Motor neuron (in vitro differentiated cells): ENCODE measurements at regions not wholly inside any gene's neighbourhood (a gene's known extent, or its start where the extent isn't known, plus 50 kb on each side); places are given as distances from the start of the nearest gene placed in this dataset.

Source experiments
- ATAC-seq, 8 experiments: fragments of 200-7000 bp; cut with Tn5 transposase; replicated peaks in 6 of 8; 2 replicates each; pipeline ENCODE4 v1.8.0; 2021; ENCODE audit warnings: mild to moderate bottlenecking in 8 of 8, moderate library complexity in 8 of 8
- H3K27ac ChIP-seq, 2 donors: fragments of 250-450 bp; sonication (Bioruptor Pico); 2 replicates each; pipeline ENCODE4 v1.9.0; 2021; ENCODE audit warnings: antibody characterized with exemption in 2 of 2, mild to moderate bottlenecking in 2 of 2, moderate library complexity in 1 of 2
- H3K4me1 ChIP-seq, 2 donors: fragments of 250-450 bp; sonication (Bioruptor Pico); replicated peaks in 1 of 2; 2 replicates each; pipeline ENCODE4 v1.6.1; 2021; ENCODE audit warnings: antibody characterized with exemption in 2 of 2, mild to moderate bottlenecking in 2 of 2, moderate library complexity in 1 of 2
- H3K4me3 ChIP-seq, 5 donors: fragments of 250-450 bp; sonication (Bioruptor Pico); 2 replicates each; pipeline ENCODE4 v1.9.0; 2021; ENCODE audit warnings: antibody characterized with exemption in 5 of 5, mild to moderate bottlenecking in 5 of 5, moderate library complexity in 4 of 5
- WGBS, 10 experiments: fragments of 450-650 bp; shearing (Covaris generic); methylation state at CpG; one replicate each; pipeline ENCODE4 v1.0.0; 2022; 5-methylcytosine and 5-hydroxymethylcytosine counted together
- in situ Hi-C, 9 experiments: fragments of 400-800 bp; cut with MboI; loops; one replicate each; pipeline ENCODE4 v1.15.0; 2021; ENCODE audit warnings: low sequenced_read_pairs in 9 of 9, low pct_unique_long_range_greater_than_20kb in 2 of 9; ENCODE audit not compliant: unreplicated experiment in 9 of 9

DNA sequence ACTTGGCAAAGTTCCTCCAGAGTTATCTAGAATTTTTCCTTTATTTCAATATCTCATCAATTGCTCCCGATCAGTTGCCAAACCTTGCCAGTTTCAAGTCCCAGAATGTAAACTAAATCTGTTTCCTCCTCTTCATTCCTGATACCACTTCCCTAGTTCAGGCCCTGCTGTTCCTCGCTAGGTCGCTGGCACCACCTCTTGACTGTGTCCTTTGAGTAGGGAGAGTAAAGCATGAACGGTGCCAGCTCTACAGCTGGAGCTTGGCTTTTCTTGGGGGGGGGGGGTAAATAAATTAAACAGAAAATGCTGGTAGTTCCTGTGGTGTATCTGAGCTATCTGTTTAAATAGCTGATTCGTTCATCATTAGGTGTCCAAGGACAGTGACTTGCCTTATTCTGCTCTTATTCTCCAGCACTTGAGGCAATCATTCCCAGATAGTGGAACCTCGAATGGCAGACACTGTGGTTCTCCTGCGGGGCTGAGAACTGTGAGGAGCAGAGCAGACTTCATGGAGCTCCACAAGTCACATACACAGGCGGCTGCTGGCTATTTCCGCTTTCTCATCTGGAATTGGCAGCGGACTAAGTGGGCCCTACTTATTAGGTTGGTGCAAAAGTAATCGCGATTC lies 168.3 kb upstream of the FAT1 start:
- in situ Hi-C loops: no loop called here
- no peak overlapping the region for H3K27ac ChIP-seq
- ATAC-seq: no peak
- WGBS, 10 experiments: 72 to 96% (median 89%) methylated on average over 2 to 10 of the region's 12 CpGs
- H3K4me3 ChIP-seq: no peak overlapping the region
- peaks cover 5 to 14% of the 10 kb centered on the region in 2 donors for H3K4me1 ChIP-seq

DNA sequence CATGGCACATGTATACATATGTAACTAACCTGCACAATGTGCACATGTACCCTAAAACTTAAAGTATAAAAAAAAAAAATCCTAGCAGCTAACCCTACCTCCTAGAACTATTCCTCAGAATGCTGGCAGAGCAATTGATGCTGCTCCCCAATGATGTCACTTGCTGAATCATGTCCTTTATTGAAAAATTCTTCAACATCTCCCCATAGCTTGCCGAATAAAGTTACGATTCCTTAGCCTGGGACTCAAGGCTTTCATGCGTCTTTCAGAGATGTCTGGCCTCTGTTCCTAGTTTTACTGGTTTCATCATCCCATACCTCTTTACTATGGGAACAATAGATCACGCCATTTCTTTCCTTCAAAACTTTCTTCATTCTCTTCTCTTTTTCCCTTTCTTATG lies 174.7 kb upstream of the FAT1 start:
- Histone ChIP-seq H3K4me3 (no peak overlapping the region), H3K4me1 (no peaks in the 10 kb centered on the region), H3K27ac (no peak overlapping the region)
- 86 to 100% (median 93%) methylated on average over 2 to 4 of the region's 4 CpGs; no CpG with 5 or more reads in 3 of the 10 experiments for WGBS, 10 experiments
- ATAC-seq: no peak
- in situ Hi-C loops: no loop called here

GRCh38 chr4:186900232-186900900 lies 176.7 kb upstream of the FAT1 start:
- no peak overlapping the region for H3K27ac ChIP-seq
- WGBS, 10 experiments: 40 to 100% (median 84%) methylated on average over 1 to 8 of the region's 9 CpGs; no CpG with 5 or more reads in 2 of the 10 experiments
- in situ Hi-C loops: loop anchor here in 1 of 9 experiments (25.0 kb wide), 1 partner anchor 163 kb away; no protein-coding TSS in a partner anchor

GRCh38 chr4:186900984-186901383 lies 177.3 kb upstream of the FAT1 start:
- Histone ChIP-seq H3K4me3 (no peak overlapping the region), H3K27ac (no peak overlapping the region), H3K4me1 (peaks cover 0 to 3% of the 10 kb centered on the region in 2 donors)
- in situ Hi-C loops: loop anchor here in 1 of 9 experiments (25.0 kb wide), 1 partner anchor 164 kb away; no protein-coding TSS in a partner anchor
- WGBS, 10 experiments: 86 to 100% (median 95%) methylated on average over 1 to 3 of the region's 3 CpGs; no CpG with 5 or more reads in 1 of the 10 experiments
- ATAC-seq: no peak

More at GRCh38 chr4:186900232-186900900, 176.7 kb upstream of the FAT1 start:
- Histone ChIP-seq H3K4me3 (no peak overlapping the region), H3K4me1 (peaks cover 0 to 3% of the 10 kb centered on the region in 2 donors)
- ATAC-seq: peak in 3 of 8 experiments; percentile 29 to 37 (median 32)

DNA sequence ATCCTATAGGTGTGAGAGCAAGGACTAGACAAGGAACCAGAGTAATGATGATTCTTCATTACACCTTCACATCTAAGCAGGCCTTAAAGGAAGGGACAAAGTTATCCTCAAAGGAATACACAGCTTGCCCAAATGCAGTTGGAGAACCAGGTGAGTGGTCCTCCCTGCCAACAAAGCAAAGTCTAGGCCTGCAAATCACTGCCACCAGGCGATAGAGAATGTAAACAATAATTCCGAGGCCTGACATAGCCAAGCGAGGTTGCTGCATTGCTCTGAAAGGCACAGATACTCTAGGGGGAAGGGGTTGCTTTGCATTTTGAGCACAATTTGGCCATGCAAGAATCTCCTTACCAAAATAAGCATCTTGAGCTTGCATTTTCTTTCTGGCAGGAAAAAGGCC lies 178.2 kb upstream of the FAT1 start:
- H3K27ac ChIP-seq: no peak overlapping the region
- peaks cover 0 to 3% of the 10 kb centered on the region in 2 donors for H3K4me1 ChIP-seq
- peak in 1 of 8 experiments; percentile 31 for ATAC-seq
- in situ Hi-C loops: loop anchor here in 1 of 9 experiments (25.0 kb wide), 1 partner anchor 165 kb away; no protein-coding TSS in a partner anchor
- 40 to 100% (median 94%) methylated on average over 2 to 3 of the region's 3 CpGs; no CpG with 5 or more reads in 5 of the 10 experiments for WGBS, 10 experiments
- H3K4me3 ChIP-seq: no peak overlapping the region

- Histone ChIP-seq H3K4me1 (peaks cover 0 to 3% of the 10 kb centered on the region in 2 donors), H3K27ac (no peak overlapping the region), H3K4me3 (no peak overlapping the region)
- WGBS, 10 experiments: 20 to 97% (median 82%) methylated on average over 1 to 4 of the region's 4 CpGs; no CpG with 5 or more reads in 3 of the 10 experiments
- in situ Hi-C loops: loop anchor here in 1 of 9 experiments (25.0 kb wide), 1 partner anchor 165 kb away; no protein-coding TSS in a partner anchor
- ATAC-seq: peak in 2 of 8 experiments; percentile 11 to 27
These were observed 178.7 kb upstream of the FAT1 start for GRCh38 chr4:186902361-186902760.

DNA sequence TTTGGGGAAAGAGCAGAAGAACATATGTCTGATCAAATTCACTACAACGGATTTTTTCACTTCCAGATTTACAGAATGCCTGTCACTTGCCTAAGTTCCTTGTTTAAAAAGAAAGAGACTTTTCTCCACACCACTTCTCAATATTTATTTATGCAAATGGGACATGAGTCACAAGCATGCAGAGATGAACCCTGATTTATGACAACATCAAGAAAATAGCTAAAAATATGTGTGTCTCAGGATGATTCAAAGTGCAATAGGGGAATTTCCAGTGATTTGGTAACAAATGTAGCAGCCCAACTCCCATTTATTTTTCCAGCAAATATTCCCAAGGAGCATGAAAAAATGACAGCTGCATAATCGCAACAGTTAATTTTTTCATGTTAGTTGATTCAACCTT lies 180.4 kb upstream of the FAT1 start:
- H3K4me3 ChIP-seq: no peak overlapping the region
- no peak overlapping the region for H3K27ac ChIP-seq
- WGBS, 10 experiments: 0 to 100% (median 43%) methylated on average over 1 to 2 of the region's 2 CpGs
- ATAC-seq: peak; percentile 39 to 99 (median 66)
- H3K4me1 ChIP-seq: peaks cover 0 to 3% of the 10 kb centered on the region in 2 donors
- in situ Hi-C loops: loop anchor here in 1 of 9 experiments (25.0 kb wide), 1 partner anchor 167 kb away; no protein-coding TSS in a partner anchor

DNA sequence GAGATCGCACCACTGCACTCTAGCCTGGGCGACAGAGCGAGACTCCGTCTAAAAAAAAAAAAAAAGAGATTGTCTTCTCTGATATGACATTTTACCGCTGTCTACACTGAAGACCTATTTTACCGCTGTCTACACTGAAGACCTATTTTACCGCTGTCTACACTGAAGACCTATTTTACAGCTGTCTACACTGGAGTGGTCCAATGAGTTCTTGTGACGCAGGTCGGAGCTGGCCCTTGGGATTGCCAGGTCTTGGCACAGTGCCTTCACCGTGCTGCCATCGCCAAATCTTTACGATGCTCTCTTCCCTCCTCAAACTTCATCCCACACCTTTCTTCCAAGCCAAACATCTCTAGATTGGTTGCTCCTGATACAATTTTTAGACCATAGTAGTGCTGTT lies 183.1 kb upstream of the FAT1 start:
- in situ Hi-C loops: loop anchor here in 1 of 9 experiments (25.0 kb wide), 1 partner anchor 169 kb away; no protein-coding TSS in a partner anchor
- ATAC-seq: no peak

GRCh38 chr4:186910385-186910784 lies 186.7 kb upstream of the FAT1 start:
- in situ Hi-C loops: loop anchor here in 1 of 9 experiments (25.0 kb wide), 1 partner anchor 173 kb away; no protein-coding TSS in a partner anchor
- Histone ChIP-seq H3K27ac (no peak overlapping the region), H3K4me3 (no peak overlapping the region), H3K4me1 (no peaks in the 10 kb centered on the region)
- ATAC-seq: no peak
- 86 to 100% (median 100%) methylated on average over 1 of the region's 1 CpG; no CpG with 5 or more reads in 5 of the 10 experiments for WGBS, 10 experiments

More for the DNA sequence above, 183.1 kb upstream of the FAT1 start:
- Histone ChIP-seq H3K4me3 (no peak overlapping the region), H3K27ac (no peak overlapping the region), H3K4me1 (peaks cover 0 to 3% of the 10 kb centered on the region in 2 donors)
- 60 to 96% (median 93%) methylated on average over 1 to 5 of the region's 12 CpGs; no CpG with 5 or more reads in 3 of the 10 experiments for WGBS, 10 experiments

DNA sequence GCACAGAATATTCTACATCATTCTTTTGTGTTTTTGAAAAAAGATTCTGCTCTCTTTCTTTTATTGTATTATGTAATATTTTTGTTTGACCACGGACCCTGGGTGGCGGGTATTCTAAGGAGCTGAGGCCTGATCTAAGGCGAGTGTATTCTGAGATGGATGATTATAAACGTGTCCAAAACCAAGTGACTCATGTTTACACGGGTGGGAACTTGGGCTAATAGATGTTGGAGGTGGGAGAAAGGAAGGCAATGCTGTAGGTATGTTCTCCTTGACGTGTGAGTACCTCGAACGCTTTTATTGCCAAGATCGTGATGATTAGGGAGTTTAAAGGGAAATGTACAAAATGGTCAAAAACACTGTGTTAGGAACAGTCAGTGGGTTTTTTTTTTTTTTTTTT lies 188.9 kb upstream of the FAT1 start:
- in situ Hi-C loops: loop anchor here in 1 of 9 experiments (25.0 kb wide), 1 partner anchor 175 kb away; no protein-coding TSS in a partner anchor
- no peak for ATAC-seq
- whole genome bisulfite sequencing, 10 experiments: 40 to 81% (median 70%) methylated on average over 1 to 9 of the region's 9 CpGs
- H3K4me3 ChIP-seq: no peak overlapping the region
- no peaks in the 10 kb centered on the region for H3K4me1 ChIP-seq
- no peak overlapping the region for H3K27ac ChIP-seq

GRCh38 chr4:186915816-186916215 lies 192.2 kb upstream of the FAT1 start:
- Histone ChIP-seq H3K27ac (no peak overlapping the region), H3K4me1 (peaks cover 0 to 9% of the 10 kb centered on the region in 2 donors), H3K4me3 (no peak overlapping the region)
- no peak for ATAC-seq
- WGBS, 10 experiments: 60 to 100% (median 77%) methylated on average over 2 to 4 of the region's 4 CpGs; no CpG with 5 or more reads in 1 of the 10 experiments
- in situ Hi-C loops: loop anchor here in 1 of 9 experiments (25.0 kb wide), 1 partner anchor 179 kb away; no protein-coding TSS in a partner anchor

DNA sequence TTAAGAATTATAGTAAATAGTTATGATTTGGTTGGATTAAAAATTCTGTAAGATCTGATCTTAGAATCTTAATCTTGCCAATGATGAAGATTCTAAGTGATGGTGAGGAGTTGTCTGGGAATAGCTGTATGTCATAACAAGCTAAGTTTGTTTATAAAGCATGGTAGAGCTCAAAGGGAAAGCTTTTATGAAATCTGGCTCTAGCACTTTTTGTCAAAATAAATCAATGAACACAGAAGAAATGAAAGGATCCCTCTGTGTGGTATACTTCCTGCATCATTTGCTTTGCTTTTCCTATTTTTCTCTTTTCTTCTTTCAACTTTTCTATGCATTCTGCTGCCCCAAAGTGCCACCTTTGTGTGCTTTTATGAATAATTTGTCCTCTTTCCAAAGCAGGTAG lies 193.5 kb upstream of the FAT1 start:
- Histone ChIP-seq H3K4me3 (no peak overlapping the region), H3K4me1 (peaks cover 0 to 13% of the 10 kb centered on the region in 2 donors), H3K27ac (no peak overlapping the region)
- ATAC-seq: no peak
- in situ Hi-C loops: loop anchor here in 1 of 9 experiments (25.0 kb wide), 1 partner anchor 180 kb away; no protein-coding TSS in a partner anchor

DNA sequence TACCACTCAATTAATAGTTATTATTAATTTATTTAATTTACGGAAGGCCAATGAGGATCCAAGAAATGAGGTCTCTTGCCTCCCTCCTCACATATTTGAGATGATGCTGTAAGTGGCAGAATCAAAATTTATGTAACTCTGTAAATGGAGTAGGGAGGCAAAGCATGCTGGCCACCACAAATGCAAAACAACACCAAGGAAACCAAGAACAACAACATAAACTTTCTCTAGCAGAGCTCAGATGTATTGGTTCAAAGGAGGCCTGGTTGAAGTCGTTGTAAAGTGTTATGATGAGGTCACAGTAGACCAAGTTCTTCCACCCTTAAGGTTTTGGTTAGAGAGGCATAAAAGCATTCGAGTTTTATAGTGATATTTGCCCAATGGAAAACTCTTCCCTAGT lies 194.8 kb upstream of the FAT1 start:
- H3K4me1 ChIP-seq: peaks cover 0 to 13% of the 10 kb centered on the region in 2 donors
- H3K27ac ChIP-seq: no peak overlapping the region
- no peak overlapping the region for H3K4me3 ChIP-seq
- ATAC-seq: peak in 2 of 8 experiments; percentile 54 to 74
- in situ Hi-C loops: loop anchor here in 1 of 9 experiments (25.0 kb wide), 1 partner anchor 181 kb away; no protein-coding TSS in a partner anchor
- 33 to 93% (median 76%) methylated on average over 1 to 3 of the region's 3 CpGs for WGBS, 10 experiments
